Sigmoid colon (tissue), 4 donors: ENCODE measurements at regions not wholly inside any gene's neighbourhood (a gene's known extent, or its start where the extent isn't known, plus 50 kb on each side); places are given as distances from the start of the nearest gene placed in this dataset.
A peak's percentile ranks its signal among the peaks of the same experiment; 100 is the strongest.

Experiments used
- POLR2A ChIP-seq, 2 donors: fragments of 450-650 bp; IDR thresholded peaks; one replicate each; pipeline ENCODE4 v1.6.1; 2016; ENCODE audit warnings: antibody characterized with exemption in 2 of 2, mild to moderate bottlenecking in 2 of 2, moderate library complexity in 2 of 2
- POLR2AphosphoS5 ChIP-seq, 4 donors: sonication (generic); formaldehyde crosslinking; IDR thresholded peaks; one replicate each; pipeline ENCODE4 v1.6.1; 2017; ENCODE audit warnings: antibody characterized with exemption in 4 of 4
- TF ChIP-seq, protein P1 (sequence below), 4 experiments: fragments of 450-650 bp in 3 of 4; fragments of 200-600 bp in 1 of 4; IDR thresholded peaks; one replicate each; pipeline ENCODE4 v1.5.1; 2016 to 2019; ENCODE audit warnings: antibody characterized with exemption in 4 of 4, mild to moderate bottlenecking in 3 of 4, moderate library complexity in 2 of 4

DNA sequence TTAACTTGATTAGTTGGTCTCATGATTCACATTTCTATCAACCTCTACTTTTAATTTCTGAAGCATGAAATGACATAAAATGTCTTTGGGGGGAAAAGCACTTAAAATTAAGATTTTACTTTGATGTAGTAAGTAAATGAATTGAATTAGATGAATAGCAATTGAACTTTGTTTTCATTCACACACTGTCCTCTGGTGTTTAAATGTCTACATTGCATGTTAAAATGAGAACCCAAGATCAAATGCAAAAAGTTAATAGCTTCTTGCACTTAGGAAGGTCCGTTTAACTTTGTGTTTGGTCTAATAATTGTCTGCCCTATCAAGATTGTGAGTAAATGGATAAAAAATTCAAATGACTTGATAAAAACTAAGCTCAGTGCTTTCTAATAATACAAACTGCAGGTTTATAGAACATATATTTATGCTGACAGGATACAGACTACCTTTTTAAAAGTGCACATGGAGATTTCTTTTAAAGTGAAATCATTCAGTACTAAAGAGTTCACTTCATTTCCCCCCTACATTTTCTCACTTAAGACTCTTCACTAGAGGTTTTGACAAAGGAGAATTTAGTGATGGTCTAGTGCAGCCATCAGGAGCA, 156.2 kb upstream of the NABP1 start:
- TF ChIP-seq, protein P1, sequence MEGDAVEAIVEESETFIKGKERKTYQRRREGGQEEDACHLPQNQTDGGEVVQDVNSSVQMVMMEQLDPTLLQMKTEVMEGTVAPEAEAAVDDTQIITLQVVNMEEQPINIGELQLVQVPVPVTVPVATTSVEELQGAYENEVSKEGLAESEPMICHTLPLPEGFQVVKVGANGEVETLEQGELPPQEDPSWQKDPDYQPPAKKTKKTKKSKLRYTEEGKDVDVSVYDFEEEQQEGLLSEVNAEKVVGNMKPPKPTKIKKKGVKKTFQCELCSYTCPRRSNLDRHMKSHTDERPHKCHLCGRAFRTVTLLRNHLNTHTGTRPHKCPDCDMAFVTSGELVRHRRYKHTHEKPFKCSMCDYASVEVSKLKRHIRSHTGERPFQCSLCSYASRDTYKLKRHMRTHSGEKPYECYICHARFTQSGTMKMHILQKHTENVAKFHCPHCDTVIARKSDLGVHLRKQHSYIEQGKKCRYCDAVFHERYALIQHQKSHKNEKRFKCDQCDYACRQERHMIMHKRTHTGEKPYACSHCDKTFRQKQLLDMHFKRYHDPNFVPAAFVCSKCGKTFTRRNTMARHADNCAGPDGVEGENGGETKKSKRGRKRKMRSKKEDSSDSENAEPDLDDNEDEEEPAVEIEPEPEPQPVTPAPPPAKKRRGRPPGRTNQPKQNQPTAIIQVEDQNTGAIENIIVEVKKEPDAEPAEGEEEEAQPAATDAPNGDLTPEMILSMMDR (IDR thresholded peaks at IDR 0.05), result peak; percentile 28 to 63 (median 62)
- no peak for TF ChIP-seq POLR2AphosphoS5 (IDR thresholded peaks at IDR 0.05)
- no peak for TF ChIP-seq POLR2A (IDR thresholded peaks at IDR 0.05)
